HG03354 (cell line): ENCODE measurements at regions not wholly inside any gene's neighbourhood (a gene's known extent, or its start where the extent isn't known, plus 50 kb on each side); places are given as distances from the start of the nearest gene placed in this dataset.

Experiments
- ATAC-seq: cut with Tn5 transposase; IDR thresholded peaks from one replicate; pipeline ENCODE4 v1.9.1; 2021; ENCODE audit warnings: mild to moderate bottlenecking; ENCODE audit not compliant: unreplicated experiment, poor library complexity, severe bottlenecking

- ATAC-seq, result no peak
These were observed 98.5 kb upstream of the CTTNBP2 start for GRCh38 chr7:117971556-117972244.

GRCh38 chr7:117972606-117973005 lies 99.4 kb upstream of the CTTNBP2 start:
- ATAC-seq, result no peak

DNA sequence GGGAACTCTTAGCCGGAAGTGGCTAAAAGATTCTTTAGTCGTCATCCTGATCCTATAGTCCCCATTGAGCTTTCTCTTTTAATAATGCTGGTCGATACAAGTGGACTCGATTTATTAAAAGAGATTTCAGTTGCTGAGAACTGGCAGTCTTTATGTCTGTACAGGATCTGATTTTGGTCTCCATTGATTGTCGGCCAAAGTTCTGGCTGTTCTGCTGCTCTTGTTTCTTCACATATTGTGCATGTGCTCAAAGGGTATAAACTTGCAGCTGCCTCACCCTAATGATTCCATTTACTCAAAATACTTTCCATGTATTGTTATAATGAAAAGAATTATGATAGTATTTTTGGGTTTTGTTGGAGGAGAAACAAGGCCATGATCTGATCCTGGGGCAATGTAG lies 100.7 kb upstream of the CTTNBP2 start:
- no peak for ATAC-seq

DNA sequence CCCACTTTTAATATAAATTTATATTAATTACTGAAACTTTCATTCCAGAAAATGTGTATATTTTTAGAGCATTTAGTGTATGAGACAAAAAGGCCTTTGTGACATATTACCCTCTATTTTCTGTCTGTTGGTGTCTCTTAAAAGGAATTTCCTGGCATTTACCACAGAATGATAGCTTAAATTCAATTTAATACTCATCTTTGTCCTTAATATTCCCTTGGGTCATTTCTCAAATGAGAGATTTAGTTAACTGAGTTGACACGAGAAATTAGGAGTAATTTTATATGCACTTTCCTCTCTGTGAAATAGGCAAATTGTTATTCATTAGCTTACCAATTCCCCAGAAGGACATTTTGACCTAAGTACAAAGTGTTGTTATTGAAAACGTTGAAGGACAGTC lies 101.7 kb upstream of the CTTNBP2 start:
- ATAC-seq, result no peak

DNA sequence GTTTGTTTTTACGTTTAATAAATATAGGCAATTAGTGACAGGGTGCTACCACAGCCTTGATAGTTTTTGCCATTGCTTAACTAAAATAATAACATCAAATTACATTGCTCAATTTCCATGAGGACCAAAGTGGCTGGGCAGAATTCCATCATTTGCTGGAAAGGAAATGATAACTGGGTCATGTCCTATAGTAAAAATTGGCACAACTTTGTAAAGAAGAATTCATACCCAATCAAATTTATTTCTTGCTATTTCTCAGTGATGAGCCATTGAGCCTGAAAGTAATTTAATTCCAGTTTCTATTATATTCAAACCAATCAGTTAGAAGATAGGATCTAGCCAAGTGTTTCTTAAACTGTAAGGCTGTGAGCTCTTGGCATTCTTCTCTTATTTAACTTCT lies 102.2 kb upstream of the CTTNBP2 start:
- ATAC-seq, result no peak

- no peak for ATAC-seq
These were observed 106.8 kb upstream of the CTTNBP2 start for GRCh38 chr7:117979954-117980497.

- no peak for ATAC-seq
These were observed 109.1 kb upstream of the CTTNBP2 start for GRCh38 chr7:117982071-117983055.

DNA sequence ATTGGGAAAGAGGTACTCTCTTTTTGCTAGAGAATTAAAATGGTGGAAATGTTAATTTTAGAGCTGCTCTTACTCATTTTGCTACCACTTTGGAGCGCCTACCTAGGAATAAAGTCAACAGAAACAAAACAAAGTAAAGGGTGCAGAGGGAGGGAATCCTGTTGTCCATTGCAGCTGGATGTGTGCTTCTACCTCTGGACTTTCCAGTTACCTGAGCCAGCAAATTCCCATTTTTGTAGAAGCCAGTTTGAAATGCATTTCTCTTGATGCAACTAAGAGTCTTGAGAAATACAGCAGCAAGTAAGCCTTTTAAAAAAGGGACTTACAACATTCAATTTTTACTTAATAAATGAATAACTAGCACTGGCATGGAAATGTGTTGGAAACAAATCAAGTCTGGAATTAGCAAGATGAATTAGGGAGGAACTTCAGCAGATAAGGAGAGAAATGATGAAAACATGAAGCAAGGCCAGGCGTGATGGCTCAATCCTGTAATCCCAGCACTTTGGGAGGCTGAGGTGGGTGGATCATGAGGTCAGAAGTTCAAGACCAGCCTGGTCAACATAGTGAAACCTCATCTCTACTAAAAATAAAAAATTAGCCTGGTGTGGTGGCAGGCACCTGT lies 113.5 kb upstream of the CTTNBP2 start:
- ATAC-seq, result no peak

DNA sequence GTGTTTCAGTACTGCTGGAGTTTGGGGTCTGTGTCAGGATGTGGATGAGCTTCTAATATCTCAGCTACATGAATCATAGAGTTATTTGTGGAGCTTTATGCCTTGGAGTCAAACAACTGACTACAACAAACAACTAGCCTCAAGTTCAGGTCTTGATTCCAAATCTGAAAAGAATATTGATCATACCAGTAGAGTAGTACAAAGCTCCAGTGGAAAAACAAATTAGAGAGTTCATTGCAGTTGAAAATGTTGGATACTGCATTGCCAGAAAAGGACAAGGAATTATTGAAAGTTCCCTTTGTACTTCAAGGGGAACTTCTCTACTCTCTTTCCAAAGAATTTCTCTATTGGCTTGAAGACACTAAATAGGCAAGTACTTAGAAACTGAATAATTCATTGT lies 117.6 kb upstream of the CTTNBP2 start:
- no peak for ATAC-seq

- no peak for ATAC-seq
These were observed 119.6 kb upstream of the CTTNBP2 start for GRCh38 chr7:117992635-117993376.

DNA sequence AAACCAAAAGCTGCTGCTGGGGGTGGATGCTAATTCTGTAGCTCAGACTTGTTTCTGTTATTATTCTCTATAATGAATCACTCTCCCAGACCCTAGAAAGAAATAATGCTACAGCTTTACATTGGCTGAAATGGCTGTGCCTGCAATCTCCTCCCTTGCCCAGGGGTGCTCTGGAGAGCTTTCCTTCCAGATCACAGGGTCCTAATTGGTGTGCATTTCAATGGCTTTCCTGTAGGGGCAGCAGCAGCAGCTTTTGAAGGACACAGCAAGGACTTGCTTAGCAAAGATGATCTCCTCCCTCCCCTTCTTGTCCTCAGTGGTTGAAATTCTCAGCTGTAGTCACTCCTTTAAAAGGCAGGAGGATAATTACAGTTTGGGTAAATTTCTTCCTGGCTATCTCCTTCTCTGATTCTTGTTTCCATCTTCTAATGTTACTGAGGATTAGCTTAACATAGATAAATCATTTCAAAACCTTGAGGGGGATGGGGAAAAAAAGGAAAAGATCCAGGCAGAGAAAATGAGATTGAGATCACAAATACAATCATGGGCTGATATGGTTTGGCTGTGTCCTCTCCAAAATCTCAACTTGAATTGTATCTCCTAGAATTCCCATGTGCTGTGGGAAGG lies 120.2 kb upstream of the CTTNBP2 start:
- peak; percentile 99 for ATAC-seq

DNA sequence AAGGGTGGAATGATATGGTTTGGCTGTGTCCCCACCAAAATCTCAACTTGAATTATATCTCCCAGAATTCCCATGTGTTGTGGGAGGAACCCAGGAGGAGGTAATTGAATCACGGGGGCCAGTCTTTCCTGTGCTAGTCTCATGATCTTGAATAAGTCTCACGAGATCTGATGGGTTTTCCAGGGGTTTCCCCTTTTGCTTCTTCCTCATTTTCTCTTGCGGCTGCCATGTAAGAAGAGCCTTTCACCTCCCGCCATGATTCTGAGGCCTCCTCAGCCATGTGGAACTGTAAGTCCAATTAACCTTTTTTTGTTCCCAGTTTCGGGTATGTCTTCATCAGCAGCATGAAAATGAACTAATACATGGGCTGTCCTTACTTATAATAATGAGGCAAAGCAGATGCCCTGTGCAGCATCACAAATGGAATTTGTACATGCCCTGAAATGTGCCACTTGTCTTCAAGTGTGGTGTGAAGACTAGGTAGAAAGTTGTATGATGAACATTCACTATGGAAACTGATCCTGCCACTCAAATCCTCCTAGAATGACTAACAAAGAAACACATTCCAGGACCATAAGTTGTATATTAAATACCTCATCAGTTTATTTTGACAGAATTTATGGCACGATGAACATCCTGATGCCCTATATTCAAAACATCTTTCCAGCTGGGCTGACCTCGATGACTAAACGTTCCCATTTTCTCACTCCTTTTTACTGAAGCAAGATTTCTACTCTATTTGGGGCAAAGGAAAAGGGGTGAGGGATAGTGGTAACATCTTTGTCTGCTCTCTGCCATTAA lies 122.8 kb upstream of the CTTNBP2 start:
- no peak for ATAC-seq

- ATAC-seq, result no peak
These were observed 124.9 kb upstream of the CTTNBP2 start for GRCh38 chr7:117997862-117998825.

DNA sequence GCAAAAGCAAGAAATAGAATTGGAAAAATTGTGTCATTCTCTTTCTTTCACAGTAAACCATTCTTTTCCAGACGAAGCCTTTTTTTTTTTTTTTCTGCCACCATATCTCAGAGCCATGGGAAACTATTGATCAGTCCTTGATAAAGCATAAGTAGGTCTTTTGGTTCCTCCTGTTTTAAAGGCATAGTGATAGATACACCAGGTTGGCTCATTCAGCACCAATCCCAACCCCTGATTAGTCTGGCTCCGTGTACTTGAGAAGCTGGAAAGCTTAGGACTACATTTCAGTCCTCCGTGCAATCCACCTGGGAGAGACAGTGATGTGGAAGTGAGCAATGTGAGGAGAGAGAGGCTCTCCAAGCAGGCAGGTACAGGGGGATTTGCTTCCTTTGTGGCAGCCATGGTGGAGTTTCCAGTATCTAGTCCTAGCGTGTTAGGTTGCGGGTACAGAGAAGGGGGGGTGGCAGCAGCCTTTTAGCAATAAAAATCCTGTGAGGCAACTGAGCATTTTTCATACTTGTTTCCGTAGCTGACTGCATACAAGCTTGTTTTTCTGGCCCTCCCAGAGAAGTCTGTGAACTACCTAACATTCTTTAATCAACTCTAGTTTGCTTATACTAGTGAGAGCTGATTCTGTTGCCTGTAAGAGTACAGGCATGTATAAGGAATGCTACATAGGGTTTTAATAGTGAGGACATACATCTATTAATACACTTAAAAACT lies 127.4 kb upstream of the CTTNBP2 start:
- no peak for ATAC-seq

- no peak for ATAC-seq
These were observed 130.2 kb upstream of the CTTNBP2 start for GRCh38 chr7:118003476-118003875.

- ATAC-seq, result no peak
These were observed 131.8 kb upstream of the CTTNBP2 start for GRCh38 chr7:118005026-118005425.

- no peak for ATAC-seq
These were observed 133.7 kb upstream of the CTTNBP2 start for GRCh38 chr7:118006979-118007378.
